ENCODE measurements at regions not wholly inside any gene's neighbourhood (a gene's known extent, or its start where the extent isn't known, plus 50 kb on each side); places are given as distances from the start of the nearest gene placed in this dataset.

- TF ChIP-seq CTCF (IDR thresholded peaks at IDR 0.05; ENCODE audit: low read length) (no peak), EZH2phosphoT487 (IDR thresholded peaks at IDR 0.05; ENCODE audit: low read length) (no peak), EZH2 (optimal IDR thresholded peaks at IDR 0.05; ENCODE audit: low read depth, low read length) (no peak)
- Histone ChIP-seq H4K20me1 (ENCODE audit: insufficient read depth, low read length) (no peaks in the 10 kb centered on the region), H3K9me3 (replicated peaks; ENCODE audit: insufficient read depth, low read length) (no peaks in the 10 kb centered on the region), H3K36me3 (replicated peaks; ENCODE audit: insufficient read depth, low read length) (no peaks in the 10 kb centered on the region), H3K4me3 (ENCODE audit: low read length) (no peak overlapping the region), H3K9me2 (replicated peaks; ENCODE audit: insufficient read depth, low read length) (no peaks in the 10 kb centered on the region), H3K9ac (ENCODE audit: low read length) (no peak overlapping the region), H3K27ac (ENCODE audit: low read length) (no peak overlapping the region), H3K79me2 (ENCODE audit: low read length) (no peaks in the 10 kb centered on the region), H3K4me1 (ENCODE audit: low read length) (no peaks in the 10 kb centered on the region), H3K27me3 (replicated peaks; ENCODE audit: insufficient read depth, low read length) (peaks cover 81% of the 10 kb centered on the region), H3K4me2 (ENCODE audit: low read depth, low read length) (no peak overlapping the region), H3F3A (ENCODE audit: insufficient read depth, low read length) (no peaks in the 10 kb centered on the region), H2AFZ (ENCODE audit: low read length) (no peak overlapping the region)
- no peak for DNase-seq
Measured at GRCh38 chr22:27542602-27543001, 259.0 kb downstream of the MN1 start.

GRCh38 chr22:27543460-27543859, 258.1 kb downstream of the MN1 start:
- H3K4me3 ChIP-seq (ENCODE audit: low read length) = no peak overlapping the region
- H3K9ac ChIP-seq (ENCODE audit: low read length) = no peak overlapping the region
- H4K20me1 ChIP-seq (ENCODE audit: insufficient read depth, low read length) = no peaks in the 10 kb centered on the region
- H3K4me1 ChIP-seq (ENCODE audit: low read length) = no peaks in the 10 kb centered on the region
- H3K79me2 ChIP-seq (ENCODE audit: low read length) = no peaks in the 10 kb centered on the region
- no peak for TF ChIP-seq EZH2phosphoT487 (IDR thresholded peaks at IDR 0.05; ENCODE audit: low read length)
- TF ChIP-seq EZH2 (optimal IDR thresholded peaks at IDR 0.05; ENCODE audit: low read depth, low read length) = no peak
- TF ChIP-seq CTCF (IDR thresholded peaks at IDR 0.05; ENCODE audit: low read length) = no peak
- H3K9me3 ChIP-seq (replicated peaks; ENCODE audit: insufficient read depth, low read length) = no peaks in the 10 kb centered on the region
- H3F3A ChIP-seq (ENCODE audit: insufficient read depth, low read length) = no peaks in the 10 kb centered on the region
- no peaks in the 10 kb centered on the region for H3K36me3 ChIP-seq (replicated peaks; ENCODE audit: insufficient read depth, low read length)
- no peaks in the 10 kb centered on the region for H3K9me2 ChIP-seq (replicated peaks; ENCODE audit: insufficient read depth, low read length)
- H2AFZ ChIP-seq (ENCODE audit: low read length) = no peak overlapping the region
- no peak for DNase-seq
- H3K4me2 ChIP-seq (ENCODE audit: low read depth, low read length) = no peak overlapping the region
- peaks cover 79% of the 10 kb centered on the region for H3K27me3 ChIP-seq (replicated peaks; ENCODE audit: insufficient read depth, low read length)
- H3K27ac ChIP-seq (ENCODE audit: low read length) = no peak overlapping the region

GRCh38 chr22:27545085-27545484, 256.5 kb downstream of the MN1 start:
- TF ChIP-seq CTCF (IDR thresholded peaks at IDR 0.05; ENCODE audit: low read length) (no peak), EZH2phosphoT487 (IDR thresholded peaks at IDR 0.05; ENCODE audit: low read length) (no peak), EZH2 (optimal IDR thresholded peaks at IDR 0.05; ENCODE audit: low read depth, low read length) (no peak)
- Histone ChIP-seq H3K4me1 (ENCODE audit: low read length) (no peaks in the 10 kb centered on the region), H2AFZ (ENCODE audit: low read length) (no peak overlapping the region), H3F3A (ENCODE audit: insufficient read depth, low read length) (no peaks in the 10 kb centered on the region), H3K9ac (ENCODE audit: low read length) (no peak overlapping the region), H3K79me2 (ENCODE audit: low read length) (no peaks in the 10 kb centered on the region), H3K9me2 (replicated peaks; ENCODE audit: insufficient read depth, low read length) (no peaks in the 10 kb centered on the region), H4K20me1 (ENCODE audit: insufficient read depth, low read length) (no peaks in the 10 kb centered on the region), H3K27me3 (replicated peaks; ENCODE audit: insufficient read depth, low read length) (peaks cover 77% of the 10 kb centered on the region), H3K9me3 (replicated peaks; ENCODE audit: insufficient read depth, low read length) (no peaks in the 10 kb centered on the region), H3K4me3 (ENCODE audit: low read length) (no peak overlapping the region), H3K36me3 (replicated peaks; ENCODE audit: insufficient read depth, low read length) (no peaks in the 10 kb centered on the region), H3K4me2 (ENCODE audit: low read depth, low read length) (no peak overlapping the region), H3K27ac (ENCODE audit: low read length) (no peak overlapping the region)
- no peak for DNase-seq

Data from MM.1S (cell line).